GM21619 (cell line): ENCODE measurements at regions not wholly inside any gene's neighbourhood (a gene's known extent, or its start where the extent isn't known, plus 50 kb on each side); places are given as distances from the start of the nearest gene placed in this dataset.

ENCODE experiments used
- ATAC-seq: cut with Tn5 transposase; IDR thresholded peaks from one replicate; pipeline ENCODE4 v1.9.1; 2021; ENCODE audit not compliant: unreplicated experiment

DNA sequence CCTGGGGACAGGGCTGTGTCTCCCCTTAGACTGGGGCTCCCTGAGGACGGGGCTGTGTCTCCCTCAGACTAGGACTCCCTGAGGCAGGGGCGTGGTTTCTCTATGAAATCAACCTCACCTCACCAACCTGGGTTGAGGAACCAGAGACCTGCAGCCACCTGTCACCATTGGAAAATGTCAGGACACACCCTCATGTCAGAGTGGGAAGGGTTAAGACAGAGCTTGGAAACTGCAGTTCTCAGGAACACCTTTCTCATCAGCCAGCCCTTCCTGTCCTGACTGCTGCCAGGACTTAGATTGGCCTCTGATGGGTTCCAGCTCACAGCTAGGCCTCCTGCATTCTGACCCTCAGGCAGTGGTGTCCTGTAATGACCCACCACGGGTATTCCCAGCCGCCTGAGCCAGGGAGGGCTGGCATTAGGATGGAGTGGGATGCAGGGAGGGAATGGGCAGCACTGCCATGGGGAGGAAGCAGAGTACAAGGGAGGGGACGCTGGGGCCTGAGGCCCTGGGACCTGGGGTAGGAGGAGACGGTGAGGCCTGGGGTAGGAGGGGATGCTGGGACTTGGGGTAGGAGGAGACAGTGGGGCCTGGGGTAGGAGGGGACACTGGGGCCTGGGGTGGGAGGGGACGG lies 76.3 kb downstream of the MRPL14 start:
- ATAC-seq: no peak

DNA sequence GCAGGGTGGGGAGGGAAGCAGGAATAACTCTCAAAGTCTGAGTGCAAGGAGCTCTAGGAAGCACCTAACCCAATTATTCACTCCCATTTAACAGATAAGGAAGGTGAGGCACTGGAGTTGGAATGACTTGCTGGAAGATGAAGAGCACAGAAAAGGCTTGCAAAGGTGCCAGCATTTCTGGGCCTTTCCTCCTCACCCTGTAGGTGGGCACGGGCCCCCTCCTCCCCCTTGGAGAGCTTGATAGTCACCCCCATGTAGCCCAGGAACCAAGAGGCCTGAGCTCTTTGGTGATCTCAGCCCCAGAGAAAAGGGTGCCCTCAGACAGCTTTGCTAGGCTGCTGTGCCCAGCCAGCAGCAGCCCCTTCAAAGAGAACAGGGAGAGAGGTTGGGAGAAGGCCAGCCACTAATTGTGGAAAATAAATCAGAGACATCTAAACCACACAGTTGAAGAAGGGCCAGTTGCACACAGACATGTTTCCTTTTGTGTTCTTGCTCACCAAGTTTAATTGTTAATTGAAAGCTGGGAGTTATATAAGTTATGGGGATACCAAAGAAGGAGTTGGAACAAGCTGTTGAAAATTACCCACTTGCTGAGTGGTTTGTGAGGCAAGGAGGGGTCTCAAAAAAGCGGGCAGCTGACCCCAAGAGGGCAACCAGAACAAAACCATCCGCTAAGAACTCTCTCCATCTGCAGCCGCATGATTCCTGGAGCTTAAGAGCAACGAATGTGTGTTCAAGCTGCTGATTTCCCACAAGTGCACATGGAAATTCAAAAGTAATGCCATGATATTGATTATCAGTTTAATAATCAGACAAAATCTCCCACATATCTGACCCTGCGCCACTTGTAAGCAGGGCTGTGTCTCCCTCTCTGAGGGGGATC lies 77.0 kb downstream of the MRPL14 start:
- ATAC-seq: no peak

DNA sequence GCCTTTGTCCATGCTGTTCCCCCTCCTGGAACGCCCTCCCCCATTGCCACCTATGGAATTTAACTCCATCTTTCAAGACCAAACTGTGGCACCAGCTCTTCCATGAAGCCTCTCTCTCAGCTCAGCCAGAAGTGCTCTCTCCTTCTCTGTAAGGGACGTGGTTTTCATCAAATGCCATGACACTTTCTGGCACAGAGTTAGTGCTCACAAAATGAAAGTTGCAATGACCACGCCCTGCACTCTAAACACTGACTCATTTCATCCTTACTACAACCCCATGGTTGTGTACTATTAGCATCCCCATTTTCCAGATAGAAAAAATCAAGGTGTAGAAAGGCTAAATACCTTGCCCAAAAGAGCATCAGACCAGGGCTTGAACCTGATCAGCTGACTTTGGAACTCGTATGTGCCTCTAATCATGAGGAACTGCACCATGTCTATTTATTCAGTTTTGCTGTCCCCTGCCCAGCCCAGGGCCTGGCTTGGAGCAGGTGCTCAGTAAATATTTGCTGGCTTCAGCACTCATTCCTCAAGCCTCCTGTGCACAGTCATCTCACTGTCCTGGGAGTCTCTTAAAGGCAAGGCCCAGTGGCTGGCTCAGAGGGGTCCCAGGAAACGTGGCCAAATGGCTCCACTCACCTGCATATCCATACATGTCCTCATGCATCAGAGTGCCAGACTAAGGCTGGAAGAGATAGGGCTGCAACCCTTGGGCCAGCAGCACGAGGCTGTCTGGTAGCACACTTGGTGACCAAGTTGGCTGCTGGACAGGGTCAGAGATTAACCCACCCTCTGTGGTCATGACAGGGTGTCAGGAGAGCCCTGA lies 77.9 kb downstream of the MRPL14 start:
- ATAC-seq: peak; percentile 77

DNA sequence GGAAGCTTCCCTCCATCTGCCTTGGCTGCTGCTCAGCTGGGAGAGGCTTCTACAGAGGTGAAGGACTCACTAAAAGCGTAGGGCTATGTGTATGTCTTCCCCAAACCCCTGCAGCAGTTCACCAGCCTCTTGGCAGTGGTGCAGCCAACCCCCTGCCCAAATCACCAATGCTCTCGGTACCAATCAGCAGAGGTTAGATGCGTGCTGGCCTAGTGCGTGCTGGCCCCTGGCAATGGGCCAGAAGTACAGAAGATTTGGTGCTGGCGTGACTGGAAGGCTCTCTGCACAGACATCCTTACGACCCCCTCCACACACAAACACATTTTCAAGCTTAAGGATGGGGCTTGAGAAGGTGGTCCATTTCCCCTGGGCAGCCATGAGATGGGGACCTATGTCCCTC lies 79.0 kb downstream of the MRPL14 start:
- ATAC-seq: no peak

DNA sequence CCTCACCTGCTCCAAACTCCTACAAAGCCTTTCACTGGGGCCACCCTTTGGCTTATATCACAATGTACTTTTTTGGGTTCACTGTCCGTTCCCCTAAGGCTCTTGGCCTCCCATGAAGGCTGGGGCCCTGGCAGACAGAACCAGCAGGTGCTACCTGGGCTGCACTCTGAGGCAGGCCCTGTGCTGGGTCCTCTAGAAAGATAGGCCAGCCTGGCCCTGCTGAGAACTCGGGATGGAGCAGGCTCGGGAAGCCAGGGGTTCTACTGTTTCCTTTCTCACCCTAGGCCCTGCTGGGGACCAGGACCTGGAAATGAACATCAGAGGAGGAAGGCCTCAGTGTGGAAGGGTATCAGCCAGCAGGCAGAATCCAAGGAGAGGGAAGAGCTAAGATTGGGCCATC lies 79.5 kb downstream of the MRPL14 start:
- ATAC-seq: no peak

DNA sequence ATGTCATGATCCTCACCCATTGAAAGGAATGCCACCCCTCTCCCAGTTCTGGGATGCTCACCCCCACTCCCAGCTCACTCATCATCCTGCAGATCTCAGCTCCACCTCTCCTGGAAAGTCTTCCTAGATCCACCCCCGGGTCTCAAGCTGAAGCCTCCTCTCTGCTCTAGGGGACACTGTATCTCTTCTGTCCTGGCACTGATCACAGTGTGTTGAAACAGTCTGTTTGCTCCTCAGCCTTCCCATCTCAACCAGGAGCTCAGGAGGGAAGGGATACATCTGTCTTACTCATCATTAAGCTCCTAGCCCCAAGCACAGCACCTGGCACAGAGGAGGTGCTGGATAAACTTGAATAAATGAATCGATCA lies 80.1 kb downstream of the MRPL14 start:
- no peak for ATAC-seq

DNA sequence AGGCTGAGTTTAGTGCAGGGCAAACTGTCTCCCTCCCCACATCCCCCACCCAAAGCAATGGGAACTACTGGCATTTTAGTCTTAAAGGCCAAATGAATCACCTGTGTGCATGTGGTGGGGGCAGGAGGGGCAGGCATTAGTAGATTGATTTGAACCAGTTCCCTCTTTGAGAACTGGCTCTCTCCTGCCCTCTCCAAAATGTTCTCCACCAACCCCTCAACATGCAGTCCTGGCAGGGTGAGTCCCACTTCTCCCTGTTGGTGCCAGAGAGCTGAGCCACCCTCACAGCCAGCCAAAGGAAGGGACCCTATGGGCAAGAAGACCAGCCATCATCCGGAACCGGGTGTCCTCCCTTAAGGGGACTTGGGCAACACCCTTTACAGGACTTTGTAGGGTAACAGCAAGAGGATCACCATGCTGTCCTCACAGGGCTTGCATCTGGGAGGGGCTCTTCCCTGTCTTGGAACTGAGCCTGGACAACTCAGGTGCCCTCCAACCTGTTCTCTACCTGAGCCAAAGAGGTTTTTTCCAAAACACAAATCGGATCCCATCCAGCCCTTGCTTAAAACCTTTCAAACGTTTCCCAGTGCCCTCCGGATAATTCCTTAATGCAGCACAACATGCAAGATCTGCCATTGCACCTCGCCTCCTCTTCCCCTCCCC lies 80.6 kb downstream of the MRPL14 start:
- ATAC-seq: no peak

DNA sequence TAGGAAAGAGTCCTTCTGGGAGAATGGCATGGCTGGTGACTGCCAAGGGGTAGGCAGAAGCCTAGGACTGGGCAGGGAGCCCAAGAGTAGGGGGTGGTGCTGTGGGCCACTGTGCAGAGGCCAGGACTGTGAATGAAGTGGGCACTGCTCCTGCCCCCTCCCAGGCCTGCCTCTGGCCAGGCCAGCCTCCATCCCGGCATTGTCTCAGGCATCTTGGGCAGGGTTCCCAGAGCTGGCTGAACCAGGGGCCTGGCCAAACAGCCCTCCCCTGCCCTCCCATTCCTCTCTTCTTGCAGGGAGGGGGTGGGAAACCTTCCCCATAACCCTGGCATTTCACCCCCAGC lies 81.6 kb downstream of the MRPL14 start:
- ATAC-seq: no peak

DNA sequence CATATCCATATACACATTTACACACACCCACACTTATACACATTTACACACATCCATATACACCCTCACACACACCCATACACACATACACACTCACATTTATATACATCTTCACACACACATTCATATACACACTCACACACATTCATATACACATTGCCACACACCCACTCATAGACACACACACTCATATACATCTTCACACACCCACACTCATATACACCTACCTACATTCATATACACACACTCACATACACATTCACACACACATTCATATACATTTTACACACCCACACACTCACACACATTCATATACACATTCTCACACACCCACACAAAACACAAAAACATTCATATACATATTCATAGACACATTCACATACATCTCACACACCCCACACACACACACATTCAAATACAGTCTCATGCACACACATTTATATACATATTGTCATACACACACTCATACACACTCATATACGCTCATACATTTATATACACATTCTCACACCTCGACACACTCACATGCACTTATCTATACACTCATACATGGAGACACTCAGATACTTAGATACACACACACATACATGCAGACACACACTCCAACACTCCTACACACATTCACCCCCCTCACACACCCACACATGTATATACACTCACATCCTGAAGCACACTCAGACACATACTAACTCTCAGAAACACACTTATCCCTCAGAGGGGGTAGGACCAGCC lies 82.1 kb downstream of the MRPL14 start:
- ATAC-seq: no peak

DNA sequence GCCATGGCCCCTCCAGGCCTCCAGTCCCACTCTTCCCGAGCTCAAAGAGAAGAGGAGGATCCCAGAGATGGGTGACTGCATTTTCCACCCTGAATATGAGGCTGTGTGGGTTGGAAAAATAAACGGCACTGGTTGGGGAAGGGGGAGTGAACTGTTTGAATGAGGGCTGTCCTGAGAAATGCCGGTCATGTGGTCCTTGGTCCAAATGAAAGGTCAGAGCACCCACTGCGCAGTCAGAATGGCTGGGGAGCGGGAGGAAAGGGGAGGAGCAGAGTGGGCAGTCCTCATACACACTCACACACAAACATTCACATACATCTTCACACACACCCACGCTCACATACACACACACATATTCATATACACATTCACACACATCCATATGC lies 83.1 kb downstream of the MRPL14 start:
- no peak for ATAC-seq

DNA sequence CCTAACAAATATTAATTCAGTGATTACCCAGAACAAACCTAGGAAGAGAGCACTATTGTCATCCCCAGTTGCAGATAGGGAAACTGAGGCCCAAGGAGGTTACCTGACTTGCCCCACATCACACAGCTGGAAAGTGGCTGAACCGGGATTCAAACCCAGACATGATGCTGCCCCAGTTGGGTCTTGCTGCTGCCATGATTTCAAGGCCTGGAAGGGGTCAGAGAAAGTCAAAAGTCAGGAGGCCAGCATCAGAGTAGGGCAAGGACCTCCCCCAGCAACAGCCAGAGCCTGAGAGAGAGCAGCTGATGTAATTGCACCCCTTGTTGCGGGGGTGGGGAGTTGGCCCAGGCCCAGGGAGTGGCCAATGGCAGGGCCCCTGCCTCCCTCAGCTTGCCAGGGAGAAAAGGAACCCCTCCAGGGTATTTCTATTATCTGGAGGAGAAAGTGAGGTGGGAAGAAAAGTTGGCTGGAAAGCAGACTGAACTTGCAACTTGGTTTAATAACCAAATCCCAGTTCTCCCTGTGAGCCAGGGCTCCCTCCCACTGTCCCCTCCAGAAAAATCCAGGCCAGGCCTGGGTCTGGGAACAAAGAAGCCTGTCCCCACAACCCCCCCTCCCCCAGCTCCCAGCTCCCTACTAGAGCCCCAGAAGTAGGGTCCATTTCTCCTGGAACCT lies 83.6 kb downstream of the MRPL14 start:
- ATAC-seq: no peak

DNA sequence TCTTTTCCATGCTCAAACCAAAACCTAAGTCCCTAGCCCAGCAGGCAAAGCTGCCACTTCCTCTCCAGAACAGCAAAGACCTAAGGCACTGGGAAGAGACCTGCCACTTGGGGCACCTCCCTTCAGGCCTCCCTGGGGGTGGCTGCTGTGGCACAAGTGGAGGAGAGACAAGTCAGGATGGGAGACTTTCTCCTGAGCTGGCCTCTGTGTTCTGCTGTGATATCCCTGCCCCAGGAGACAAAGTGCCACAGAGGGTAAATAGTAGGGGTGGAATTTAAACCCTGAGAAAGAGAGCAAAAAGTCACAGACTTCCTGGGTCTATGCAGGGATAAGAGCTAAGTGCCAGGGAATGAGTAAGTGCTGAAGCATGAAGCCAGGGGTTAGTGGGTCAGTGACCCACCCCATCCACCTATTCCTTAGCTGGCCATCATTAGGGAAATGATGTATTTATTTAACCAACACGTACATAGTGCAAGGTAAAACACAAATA lies 84.2 kb downstream of the MRPL14 start:
- ATAC-seq: no peak

DNA sequence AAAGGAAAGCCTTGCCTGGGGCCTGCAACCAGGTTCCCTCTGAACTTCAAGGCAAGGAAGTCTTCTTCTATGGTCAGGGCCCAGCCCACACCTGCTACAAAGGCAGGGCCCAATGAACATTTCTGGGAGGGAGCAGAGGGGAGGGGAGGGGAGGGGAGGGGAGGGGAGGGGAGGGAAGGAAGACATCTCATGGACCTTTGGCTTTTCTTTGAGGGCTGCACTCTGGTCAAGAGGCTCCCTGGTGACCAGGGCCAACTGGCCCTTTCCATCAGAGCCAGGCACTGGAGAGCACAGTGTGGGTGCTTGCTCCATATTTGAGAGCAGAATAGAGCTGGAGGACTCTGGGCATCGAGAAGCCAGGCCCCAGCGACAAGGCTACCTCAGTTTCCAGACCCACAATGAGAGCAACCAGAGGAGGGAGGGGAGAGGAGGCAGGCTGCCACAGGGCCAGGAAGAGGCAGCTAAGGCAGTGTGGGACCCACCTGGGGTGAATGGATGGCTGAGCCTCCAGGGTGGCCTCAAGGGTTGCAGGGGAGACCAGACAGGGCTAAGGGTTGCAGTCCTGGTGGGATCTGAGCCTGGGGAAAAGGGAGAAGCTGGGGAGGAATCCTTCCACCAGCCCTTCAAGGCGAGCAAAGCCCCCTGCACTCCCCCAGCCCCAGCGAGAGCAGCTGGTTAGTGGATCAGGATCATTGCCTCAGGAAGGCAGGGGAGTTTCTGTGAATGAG lies 84.8 kb downstream of the MRPL14 start:
- no peak for ATAC-seq

DNA sequence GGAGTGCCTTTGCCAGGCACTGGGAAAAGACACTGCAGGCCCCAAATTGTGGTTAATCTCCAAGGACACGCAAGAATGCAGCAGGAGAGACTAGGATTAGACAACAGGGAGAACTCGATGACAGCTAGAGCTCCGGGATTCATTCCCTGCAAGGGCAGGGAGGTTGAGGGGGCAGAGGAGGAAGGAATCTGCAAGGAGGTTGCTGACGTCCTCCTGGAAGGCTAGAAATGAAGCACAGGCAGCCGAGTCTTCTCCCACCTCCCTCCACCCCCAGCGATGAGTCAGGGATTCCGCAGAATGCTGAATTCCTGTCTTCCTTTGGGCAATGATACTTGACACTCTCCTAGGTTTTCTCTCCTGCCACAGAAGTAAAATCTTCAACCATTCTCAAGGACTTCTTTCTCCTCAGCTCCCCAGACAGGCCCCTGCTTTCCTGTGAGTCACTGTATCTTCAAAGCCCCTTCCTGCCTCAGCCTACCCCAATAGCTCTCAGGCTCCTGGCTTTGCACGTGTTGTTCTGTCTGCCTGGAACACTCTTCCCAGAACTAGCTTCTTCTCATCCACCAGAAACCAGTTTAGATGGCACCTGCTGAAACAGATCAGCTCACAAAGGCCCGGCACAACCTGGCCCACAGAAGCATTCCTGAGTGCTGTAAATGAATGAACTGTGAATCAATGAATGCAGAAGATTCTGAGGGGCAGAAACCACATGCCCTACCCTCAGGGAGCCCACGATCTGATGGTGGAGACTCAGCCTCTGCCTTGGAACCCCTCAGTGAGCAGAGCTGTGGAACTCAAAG lies 85.6 kb downstream of the MRPL14 start:
- no peak for ATAC-seq

DNA sequence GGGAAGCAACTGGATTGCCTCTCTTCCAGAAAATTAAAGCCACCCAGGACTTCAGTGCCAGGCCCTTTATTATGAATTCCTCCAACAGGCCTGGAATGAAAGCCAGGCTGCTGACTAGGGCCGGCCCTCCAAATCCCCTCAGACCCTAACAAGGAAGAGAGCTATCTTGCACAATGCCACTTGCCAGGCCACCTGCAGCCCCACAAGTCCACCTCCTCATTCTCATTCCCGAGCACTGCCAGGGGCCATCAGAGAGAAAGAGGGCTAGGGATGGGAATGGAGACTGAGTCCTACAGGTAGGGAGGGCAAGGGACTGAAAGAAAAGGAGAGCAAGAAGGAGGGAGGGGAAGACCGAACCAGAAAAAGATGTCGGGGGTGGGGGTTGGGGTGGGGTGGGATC lies 86.5 kb downstream of the MRPL14 start:
- no peak for ATAC-seq

DNA sequence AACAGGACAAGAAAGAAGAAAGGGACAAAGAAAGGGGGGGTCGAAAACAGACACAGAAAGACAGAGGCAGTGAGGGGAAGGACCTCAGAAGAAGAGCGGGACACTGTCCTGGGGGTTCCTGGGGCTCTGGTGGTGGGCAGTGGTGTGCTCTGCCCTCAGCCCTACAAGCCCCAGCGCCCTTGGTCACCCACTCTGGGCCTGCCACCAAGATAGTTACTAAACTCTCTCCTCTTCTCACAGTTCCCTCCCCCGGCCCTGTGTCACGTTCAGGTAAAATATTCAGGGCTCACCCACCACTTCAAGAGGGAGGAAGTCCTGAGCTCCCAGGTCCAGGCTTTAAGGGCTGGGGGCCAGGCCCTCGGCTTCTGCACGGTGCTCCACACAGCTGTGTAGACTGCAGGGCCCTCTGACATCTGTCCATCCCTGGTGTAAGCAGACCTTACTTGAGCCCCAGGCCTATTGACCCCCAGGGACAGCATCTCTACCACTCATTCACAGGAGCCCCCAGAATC lies 87.4 kb downstream of the MRPL14 start:
- ATAC-seq: no peak

DNA sequence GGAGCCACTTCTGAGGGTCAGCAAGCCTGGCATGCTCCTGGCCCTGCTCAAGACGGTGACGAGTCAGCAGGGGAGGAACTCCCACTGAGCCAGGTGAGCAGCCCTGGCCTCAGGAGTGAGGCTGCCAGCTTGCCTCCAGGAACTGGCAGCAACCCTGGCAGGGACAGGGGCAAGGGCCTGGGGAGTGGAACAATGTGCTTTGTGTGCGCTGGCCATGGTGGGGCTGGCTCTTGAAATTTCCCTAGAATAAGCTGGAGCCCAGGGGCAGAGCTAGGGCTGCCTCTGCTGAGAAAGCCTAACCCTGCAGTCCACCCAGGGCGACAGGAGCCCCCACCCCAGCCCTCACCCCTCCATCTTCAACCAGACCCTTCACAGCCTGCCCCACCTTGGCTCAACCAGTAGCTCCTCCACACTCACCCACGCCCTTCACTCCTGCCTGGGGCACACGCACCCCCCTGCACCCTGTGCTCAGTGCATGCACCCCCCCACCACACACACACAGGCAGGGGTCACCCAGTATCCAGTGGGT lies 88.0 kb downstream of the MRPL14 start:
- ATAC-seq: no peak

DNA sequence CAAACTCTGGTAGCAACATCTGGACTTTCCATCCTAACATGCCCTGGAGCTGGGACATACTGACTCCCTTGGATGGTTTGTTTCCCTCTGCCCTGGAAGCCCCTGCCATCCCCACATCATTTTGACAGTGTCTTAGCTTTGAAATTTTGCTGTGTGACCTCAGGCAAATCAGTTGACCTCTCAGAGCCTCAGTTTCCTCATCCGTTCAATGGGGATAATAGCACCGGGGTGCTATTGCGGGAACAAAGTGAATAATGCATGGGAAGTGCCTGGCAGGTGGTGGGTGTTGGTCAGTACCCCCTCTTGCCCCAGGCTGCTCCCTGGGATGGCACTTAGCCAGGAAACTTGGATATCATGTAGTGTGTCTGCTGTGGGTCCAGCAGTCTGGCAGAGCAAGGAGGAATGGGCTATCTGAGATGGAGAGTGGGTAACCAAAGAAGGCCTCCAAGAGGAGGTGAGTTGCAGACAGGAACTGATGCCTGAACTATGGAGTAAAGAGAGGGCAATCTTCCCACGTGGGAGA lies 88.6 kb downstream of the MRPL14 start:
- no peak for ATAC-seq
